Lower leg skin (tissue), 3 donors: ENCODE measurements at regions not wholly inside any gene's neighbourhood (a gene's known extent, or its start where the extent isn't known, plus 50 kb on each side); places are given as distances from the start of the nearest gene placed in this dataset.
"Not testable (repeated sequence)": the region's sequence is repeated elsewhere in the genome, so short reads cannot be mapped to it uniquely, and the experiment has no call there.

Experiments
- CTCF ChIP-seq, 3 donors: fragments of 450-650 bp; IDR thresholded peaks; one replicate each; pipeline ENCODE4 v1.5.1; 2016; ENCODE audit warnings: antibody characterized with exemption in 3 of 3, mild to moderate bottlenecking in 3 of 3, moderate library complexity in 2 of 3
- POLR2A ChIP-seq, 2 donors: fragments of 450-650 bp; IDR thresholded peaks; one replicate each; pipeline ENCODE4 v1.6.1; 2016 to 2017; ENCODE audit warnings: antibody characterized with exemption in 2 of 2, mild to moderate bottlenecking in 1 of 2, moderate library complexity in 1 of 2

- TF ChIP-seq CTCF, POLR2A (IDR thresholded peaks at IDR 0.05): not testable (repeated sequence)
Observed at GRCh38 chr3:159397683-159398082, 591.0 kb upstream of the IL12A start.
